Ishikawa (cell line): ENCODE measurements at regions not wholly inside any gene's neighbourhood (a gene's known extent, or its start where the extent isn't known, plus 50 kb on each side); places are given as distances from the start of the nearest gene placed in this dataset.

Experiments used
- CEBPB ChIP-seq: IDR thresholded peaks from 2 replicates; pipeline ENCODE4 v1.6.1; 2012
- CREB1 ChIP-seq: IDR thresholded peaks from 2 replicates; pipeline ENCODE4 v1.6.1; 2012; ENCODE audit warnings: low read depth
- EGR1 ChIP-seq: IDR thresholded peaks from 2 replicates; pipeline ENCODE4 v1.6.1; 2012
- EP300 ChIP-seq: IDR thresholded peaks from 2 replicates; pipeline ENCODE4 v1.6.1; 2012; ENCODE audit warnings: borderline replicate concordance
- FOXM1 ChIP-seq: IDR thresholded peaks from 2 replicates; pipeline ENCODE4 v1.6.1; 2012; ENCODE audit warnings: low read depth, borderline replicate concordance
- NFIC ChIP-seq: IDR thresholded peaks from 2 replicates; pipeline ENCODE4 v1.6.1; 2012
- RAD21 ChIP-seq: IDR thresholded peaks from 2 replicates; pipeline ENCODE4 v1.6.1; 2012; ENCODE audit warnings: low read depth
- TAF1 ChIP-seq: IDR thresholded peaks from 2 replicates; pipeline ENCODE4 v1.6.1; 2012; ENCODE audit warnings: low read depth, mild to moderate bottlenecking
- TCF12 ChIP-seq: IDR thresholded peaks from 2 replicates; pipeline ENCODE4 v1.6.1; 2012; ENCODE audit warnings: low read depth
- TEAD4 ChIP-seq: IDR thresholded peaks from 2 replicates; pipeline ENCODE4 v1.6.1; 2012
- YY1 ChIP-seq: IDR thresholded peaks from 2 replicates; pipeline ENCODE4 v1.6.1; 2012; ENCODE audit warnings: low read depth
- ZBTB7A ChIP-seq: IDR thresholded peaks from 2 replicates; pipeline ENCODE4 v1.6.1; 2012; ENCODE audit warnings: low read depth
- TF ChIP-seq, protein P1 (sequence below): IDR thresholded peaks from 2 replicates; pipeline ENCODE4 v1.6.1; 2012
- TF ChIP-seq, protein P2 (sequence below): IDR thresholded peaks from 2 replicates; pipeline ENCODE4 v1.6.1; 2012
- TF ChIP-seq, protein P3 (sequence below): IDR thresholded peaks from 2 replicates; pipeline ENCODE4 v1.6.1; 2012; ENCODE audit warnings: low read depth, mild to moderate bottlenecking

DNA sequence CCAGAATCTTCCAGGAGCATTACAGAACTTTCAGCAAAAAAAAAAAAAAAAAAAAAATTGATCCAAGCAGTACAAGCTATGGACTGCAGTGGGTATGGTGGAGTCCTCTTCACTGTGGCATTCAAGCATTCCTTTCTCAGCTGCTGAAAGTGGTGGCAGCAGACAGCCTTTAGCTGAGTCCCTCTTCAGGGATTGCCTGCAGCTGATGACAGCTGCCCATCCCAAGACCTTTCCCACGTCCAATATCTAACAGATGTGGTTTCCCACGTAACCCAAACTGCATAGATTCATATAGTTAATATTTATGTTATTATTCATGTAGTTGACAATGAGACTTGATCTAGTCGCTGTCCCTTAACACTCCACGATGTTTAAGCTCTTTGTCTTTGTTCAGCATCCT lies 475.9 kb downstream of the TLE1 start:
- TF ChIP-seq CREB1 (no peak), EGR1 (no peak), FOXM1 (no peak), TCF12 (no peak), CEBPB (no peak), EP300 (no peak)
- TF ChIP-seq, protein P1, sequence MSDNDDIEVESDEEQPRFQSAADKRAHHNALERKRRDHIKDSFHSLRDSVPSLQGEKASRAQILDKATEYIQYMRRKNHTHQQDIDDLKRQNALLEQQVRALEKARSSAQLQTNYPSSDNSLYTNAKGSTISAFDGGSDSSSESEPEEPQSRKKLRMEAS, result no peak
- TF ChIP-seq, protein P2, sequence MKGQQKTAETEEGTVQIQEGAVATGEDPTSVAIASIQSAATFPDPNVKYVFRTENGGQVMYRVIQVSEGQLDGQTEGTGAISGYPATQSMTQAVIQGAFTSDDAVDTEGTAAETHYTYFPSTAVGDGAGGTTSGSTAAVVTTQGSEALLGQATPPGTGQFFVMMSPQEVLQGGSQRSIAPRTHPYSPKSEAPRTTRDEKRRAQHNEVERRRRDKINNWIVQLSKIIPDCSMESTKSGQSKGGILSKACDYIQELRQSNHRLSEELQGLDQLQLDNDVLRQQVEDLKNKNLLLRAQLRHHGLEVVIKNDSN, result no peak

DNA sequence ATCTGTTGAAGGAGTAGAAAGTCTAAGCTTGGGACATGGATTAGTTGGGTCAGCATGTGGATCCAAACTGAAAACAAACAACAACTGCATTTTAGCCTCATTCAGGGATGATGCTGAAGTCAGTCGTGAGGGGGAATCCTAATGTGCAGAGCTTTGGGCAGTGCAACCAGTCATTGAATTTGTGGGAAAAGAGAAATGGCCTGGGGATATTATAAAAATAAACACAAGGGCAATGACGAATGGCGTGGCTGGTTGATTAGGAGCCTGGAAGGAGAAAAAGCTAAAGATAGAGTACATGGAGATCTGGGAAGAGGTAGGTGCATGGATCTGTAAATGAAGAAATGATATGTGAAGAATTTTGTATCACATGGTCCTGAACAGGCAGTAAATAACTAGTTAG lies 477.6 kb downstream of the TLE1 start:
- TF ChIP-seq ZBTB7A (no peak), TEAD4 (no peak), CREB1 (no peak), TAF1 (no peak), FOXM1 (no peak), TCF12 (no peak), EP300 (no peak), YY1 (no peak), RAD21 (no peak), NFIC (no peak), CEBPB (no peak), EGR1 (no peak)
- TF ChIP-seq, protein P2, result no peak
- TF ChIP-seq, protein P3, sequence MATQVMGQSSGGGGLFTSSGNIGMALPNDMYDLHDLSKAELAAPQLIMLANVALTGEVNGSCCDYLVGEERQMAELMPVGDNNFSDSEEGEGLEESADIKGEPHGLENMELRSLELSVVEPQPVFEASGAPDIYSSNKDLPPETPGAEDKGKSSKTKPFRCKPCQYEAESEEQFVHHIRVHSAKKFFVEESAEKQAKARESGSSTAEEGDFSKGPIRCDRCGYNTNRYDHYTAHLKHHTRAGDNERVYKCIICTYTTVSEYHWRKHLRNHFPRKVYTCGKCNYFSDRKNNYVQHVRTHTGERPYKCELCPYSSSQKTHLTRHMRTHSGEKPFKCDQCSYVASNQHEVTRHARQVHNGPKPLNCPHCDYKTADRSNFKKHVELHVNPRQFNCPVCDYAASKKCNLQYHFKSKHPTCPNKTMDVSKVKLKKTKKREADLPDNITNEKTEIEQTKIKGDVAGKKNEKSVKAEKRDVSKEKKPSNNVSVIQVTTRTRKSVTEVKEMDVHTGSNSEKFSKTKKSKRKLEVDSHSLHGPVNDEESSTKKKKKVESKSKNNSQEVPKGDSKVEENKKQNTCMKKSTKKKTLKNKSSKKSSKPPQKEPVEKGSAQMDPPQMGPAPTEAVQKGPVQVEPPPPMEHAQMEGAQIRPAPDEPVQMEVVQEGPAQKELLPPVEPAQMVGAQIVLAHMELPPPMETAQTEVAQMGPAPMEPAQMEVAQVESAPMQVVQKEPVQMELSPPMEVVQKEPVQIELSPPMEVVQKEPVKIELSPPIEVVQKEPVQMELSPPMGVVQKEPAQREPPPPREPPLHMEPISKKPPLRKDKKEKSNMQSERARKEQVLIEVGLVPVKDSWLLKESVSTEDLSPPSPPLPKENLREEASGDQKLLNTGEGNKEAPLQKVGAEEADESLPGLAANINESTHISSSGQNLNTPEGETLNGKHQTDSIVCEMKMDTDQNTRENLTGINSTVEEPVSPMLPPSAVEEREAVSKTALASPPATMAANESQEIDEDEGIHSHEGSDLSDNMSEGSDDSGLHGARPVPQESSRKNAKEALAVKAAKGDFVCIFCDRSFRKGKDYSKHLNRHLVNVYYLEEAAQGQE, result no peak
- TF ChIP-seq, protein P1, result no peak

DNA sequence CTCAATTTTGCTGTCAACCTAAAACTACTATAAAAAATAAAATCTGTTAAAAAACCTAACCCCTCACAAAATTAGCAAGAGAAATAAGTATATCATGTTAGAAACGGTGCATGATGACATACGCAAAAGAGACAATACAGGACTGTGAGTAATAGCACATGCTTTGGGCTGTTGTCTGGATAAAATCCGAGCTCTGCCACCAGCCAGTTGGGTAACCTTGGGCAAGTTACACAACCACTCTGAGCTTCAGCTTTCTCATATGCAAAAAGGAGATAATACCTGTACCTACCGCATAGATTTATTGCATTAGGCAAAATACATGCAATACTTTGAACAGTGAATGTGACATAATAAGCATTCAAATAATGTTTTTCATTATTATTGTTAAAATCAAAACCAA lies 481.7 kb downstream of the TLE1 start:
- TF ChIP-seq TAF1 (no peak), EP300 (no peak), RAD21 (no peak), TCF12 (no peak), YY1 (no peak), CEBPB (no peak), TEAD4 (no peak), CREB1 (no peak)
- TF ChIP-seq, protein P2, result no peak
- TF ChIP-seq, protein P3, result no peak

DNA sequence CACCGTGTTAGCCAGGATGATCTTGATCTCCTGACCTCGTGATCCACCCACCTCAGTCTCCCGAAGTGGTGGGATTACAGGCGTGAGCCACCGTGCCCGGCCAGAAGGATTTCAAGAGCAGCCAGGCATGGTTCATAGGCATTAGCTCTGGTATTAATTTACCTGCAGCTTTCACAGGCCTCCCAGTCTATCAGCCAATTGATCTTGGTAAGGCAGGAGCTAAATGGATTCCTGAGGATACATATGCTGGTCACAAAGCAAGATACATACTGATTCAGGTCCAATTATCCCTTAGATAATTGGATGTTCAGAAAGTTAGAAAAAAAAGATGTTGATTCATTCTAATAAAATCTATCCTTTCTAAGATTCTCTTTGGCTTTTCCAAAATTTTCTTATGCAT lies 487.1 kb downstream of the TLE1 start:
- TF ChIP-seq CEBPB, result no peak
- no peak for TF ChIP-seq ZBTB7A
- no peak for TF ChIP-seq EGR1
- no peak for TF ChIP-seq TEAD4
- TF ChIP-seq EP300, result no peak
- TF ChIP-seq, protein P2, result no peak
- TF ChIP-seq, protein P3, result no peak
- no peak for TF ChIP-seq FOXM1
- TF ChIP-seq RAD21, result no peak
- TF ChIP-seq YY1, result no peak
- no peak for TF ChIP-seq CREB1
- no peak for TF ChIP-seq TAF1
- TF ChIP-seq, protein P1, result no peak
- TF ChIP-seq NFIC, result no peak
- TF ChIP-seq TCF12, result no peak
